GM19397 (cell line): ENCODE measurements at regions not wholly inside any gene's neighbourhood (a gene's known extent, or its start where the extent isn't known, plus 50 kb on each side); places are given as distances from the start of the nearest gene placed in this dataset.
"Not testable (repeated sequence)": the region's sequence is repeated elsewhere in the genome, so short reads cannot be mapped to it uniquely, and the experiment has no call there.

Source experiments
- ATAC-seq: cut with Tn5 transposase; IDR thresholded peaks from one replicate; pipeline ENCODE4 v1.9.1; 2021; ENCODE audit warnings: mild to moderate bottlenecking, moderate library complexity; ENCODE audit not compliant: unreplicated experiment

DNA sequence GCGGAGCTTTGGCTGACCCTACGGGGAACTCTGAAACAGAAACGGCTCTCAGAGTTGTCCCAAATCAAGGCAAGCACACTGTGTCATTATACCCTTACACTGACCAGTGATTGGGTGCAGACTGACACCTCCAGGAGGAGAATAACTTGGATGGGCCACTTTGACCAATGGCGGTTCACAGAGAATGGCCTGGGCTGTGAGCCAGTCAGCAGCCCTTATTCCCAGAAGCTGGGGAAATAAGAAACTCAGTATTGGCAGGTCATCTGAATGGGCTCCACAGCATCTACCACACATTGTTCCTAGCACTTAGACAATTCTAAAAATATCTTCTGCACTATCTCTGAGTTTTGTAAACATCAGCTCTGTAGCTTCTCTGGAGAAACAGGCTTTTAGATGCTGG is 265.2 kb downstream of the ADGRL2 start:
- ATAC-seq = no peak

DNA sequence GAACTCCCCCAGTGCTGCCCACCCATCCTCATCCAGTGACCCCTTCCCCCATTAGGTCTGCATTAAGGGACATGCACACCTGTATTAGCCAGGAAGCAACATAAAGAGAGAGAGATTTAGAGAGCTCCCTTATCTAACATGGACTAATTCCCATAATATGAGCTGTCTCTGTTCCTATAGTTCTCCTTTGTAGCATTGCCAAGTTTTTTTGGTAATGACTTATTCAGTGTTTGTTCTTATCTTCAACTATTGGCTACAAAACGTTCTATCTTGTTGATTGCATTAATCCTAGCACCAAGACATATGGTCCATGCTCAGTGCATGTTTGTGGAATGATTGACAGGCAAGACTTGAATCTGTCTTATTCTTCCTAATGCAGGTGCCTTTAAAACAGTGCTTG is 264.0 kb downstream of the ADGRL2 start:
- no peak for ATAC-seq

DNA sequence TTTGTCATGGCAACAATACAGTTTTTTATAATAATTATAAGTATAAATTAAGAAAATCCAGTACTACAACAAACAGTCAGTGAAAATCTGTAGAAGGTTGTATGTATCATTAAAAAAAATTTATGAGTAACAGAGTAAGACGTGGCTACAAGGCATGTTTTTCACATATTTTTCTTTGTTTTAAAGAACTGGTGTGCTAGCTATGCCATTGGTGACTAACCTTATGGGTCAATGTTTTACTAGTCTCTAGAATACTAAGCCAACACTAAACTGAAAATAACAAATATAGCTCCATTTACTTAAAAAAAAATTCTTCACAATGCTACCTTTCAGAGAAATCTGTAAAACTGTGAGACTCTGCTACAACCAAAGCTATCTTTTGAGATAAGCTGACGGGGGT is 261.5 kb downstream of the ADGRL2 start:
- no peak for ATAC-seq

DNA sequence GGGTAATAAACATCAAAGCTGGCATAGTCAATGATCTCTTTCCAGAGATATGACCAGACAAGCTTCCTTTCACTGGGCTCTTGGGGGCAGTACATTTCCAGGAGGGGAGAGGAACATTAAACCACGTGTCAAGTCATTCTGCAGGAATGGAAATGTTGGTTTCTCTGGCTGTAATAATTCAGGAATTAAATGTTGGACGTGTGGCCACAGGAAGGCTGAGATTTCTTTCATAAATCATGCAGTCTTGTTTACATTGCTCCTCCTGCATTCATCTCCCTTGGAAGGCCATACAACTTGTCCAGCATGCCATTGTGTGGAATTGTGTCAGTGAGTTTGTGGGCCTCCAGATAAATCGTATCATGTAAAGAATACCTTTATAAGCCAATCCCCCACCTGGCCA is 259.2 kb downstream of the ADGRL2 start:
- ATAC-seq = no peak

DNA sequence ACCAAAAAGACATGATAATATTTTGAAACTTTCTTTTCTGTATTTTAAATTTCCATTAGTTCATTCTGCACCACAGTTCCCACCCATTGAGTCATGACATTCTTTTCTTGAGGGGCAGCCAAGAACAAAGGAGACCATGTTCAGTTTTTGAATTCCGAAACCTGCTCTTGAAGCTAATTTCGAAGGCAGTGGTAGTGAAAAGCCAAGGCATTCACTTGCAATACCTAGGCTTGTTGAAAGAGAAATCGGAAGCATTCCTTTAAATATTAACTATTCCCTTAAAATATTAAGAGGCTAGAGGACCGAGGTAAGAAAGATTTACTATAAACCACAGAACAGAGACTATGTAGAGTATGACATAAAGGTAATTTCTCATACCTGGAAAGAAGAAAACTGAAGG is 256.3 kb downstream of the ADGRL2 start:
- no peak for ATAC-seq

DNA sequence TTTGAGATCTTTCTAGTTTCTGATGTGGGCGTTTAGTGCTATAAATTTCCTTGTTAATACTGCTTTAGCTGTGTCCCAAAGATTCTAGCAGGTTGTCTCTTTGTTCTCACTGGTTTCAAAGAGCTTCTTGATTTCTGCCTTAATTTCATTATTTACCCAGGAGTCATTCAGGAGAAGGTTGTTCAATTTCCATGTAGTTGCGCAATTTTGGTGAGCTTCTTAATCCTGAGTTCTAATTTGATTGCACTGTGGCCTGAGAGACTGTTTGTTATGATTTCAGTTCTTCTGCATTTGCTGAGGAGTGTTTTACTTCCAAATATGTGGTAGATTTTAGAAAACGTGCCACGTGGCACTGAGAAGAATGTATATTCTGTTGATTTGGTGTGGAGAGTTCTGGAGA is 254.6 kb downstream of the ADGRL2 start:
- ATAC-seq = not testable (repeated sequence)

DNA sequence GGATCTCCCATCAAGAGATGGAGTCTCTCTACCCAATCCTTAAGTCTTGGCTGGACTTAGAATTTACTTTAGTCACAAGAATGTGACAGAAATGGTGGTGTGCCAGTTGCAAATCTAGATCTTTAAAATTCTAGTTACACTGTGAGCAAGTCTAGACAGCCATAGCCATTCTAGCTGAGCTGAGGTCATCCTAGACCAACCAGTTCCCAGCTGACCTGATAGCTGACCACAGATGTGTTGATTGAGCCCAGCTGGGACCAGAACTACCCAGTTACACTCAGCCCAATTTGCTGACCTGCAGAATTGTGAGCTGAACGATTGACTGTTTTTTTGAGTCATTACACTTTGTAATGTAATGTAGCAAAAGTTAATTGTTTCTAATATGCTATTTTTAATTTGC is 251.8 kb downstream of the ADGRL2 start:
- ATAC-seq = no peak

DNA sequence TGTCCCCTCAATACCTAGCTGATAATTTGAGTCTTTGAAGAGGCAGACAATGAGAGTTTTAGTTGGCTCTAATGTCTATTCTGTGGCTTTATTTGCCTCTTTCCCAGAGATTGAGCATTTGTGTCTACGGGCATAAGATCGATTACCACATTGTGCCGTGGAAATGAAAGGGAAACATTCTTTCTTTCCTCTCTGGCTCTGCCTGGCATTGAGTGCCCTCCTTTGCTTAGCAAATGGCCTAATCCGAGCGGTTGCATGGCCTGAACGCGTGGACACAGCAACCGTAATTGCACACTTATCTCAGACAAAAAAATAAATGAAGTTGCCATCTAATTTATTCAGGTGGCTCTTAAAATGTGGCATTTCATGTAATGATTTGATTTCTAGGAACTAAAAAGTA is 247.9 kb downstream of the ADGRL2 start:
- no peak for ATAC-seq

DNA sequence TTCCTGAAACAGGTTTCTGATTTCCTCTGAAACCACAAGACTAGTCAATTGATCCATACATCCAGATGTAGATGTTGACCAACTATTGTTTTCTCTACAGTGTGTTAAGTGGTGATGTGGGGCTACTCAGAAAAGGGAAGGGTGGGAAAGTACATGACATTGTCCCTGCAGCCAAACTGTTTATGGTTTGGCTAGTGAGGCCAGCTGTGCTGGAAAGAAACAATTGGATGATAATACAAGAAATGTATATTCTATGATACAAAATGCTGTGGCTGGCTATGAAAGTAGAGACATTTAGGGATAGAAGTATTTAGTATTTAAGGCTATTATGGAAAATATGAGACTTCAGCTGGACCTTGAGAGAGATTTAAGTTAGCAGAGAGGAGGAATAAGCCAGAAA is 244.5 kb downstream of the ADGRL2 start:
- no peak for ATAC-seq

DNA sequence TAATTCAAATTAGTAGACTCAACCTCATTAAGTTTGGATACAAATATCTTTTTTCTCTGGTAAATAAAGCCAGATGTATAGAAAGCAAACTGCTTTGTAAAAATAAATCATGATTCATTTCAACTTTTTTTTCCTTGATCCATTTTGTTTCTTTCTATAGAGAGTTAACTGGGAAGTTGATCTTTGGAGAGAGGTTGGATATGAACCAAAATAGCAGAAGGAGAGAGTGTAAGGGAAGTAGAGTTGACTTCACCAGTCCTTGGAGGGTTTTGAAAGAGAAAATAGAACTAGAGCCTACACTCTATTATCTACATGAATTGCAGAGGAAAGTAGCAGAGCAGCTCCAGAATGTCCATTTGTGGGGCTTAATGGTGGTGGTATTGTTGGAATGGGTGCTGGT is 243.8 kb downstream of the ADGRL2 start:
- no peak for ATAC-seq

DNA sequence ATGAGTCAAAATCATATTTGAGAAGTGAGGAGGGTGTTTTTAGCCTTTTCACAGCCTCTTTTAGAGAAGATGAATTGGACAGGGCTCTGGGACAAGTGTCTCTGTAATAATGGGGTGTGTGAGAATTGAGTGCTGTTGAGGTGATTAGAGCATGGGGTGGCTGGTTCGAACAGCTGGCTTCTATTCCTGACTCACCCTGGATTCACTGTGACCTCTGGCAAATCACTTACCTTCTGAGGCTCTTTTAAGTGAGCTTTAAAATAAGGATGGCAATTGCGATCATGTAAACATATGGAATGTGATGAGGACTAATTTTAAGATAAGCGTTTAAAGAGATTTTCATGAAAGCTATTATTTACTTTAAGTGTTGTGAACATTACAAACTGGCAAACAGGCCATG is 243.4 kb downstream of the ADGRL2 start:
- no peak for ATAC-seq

DNA sequence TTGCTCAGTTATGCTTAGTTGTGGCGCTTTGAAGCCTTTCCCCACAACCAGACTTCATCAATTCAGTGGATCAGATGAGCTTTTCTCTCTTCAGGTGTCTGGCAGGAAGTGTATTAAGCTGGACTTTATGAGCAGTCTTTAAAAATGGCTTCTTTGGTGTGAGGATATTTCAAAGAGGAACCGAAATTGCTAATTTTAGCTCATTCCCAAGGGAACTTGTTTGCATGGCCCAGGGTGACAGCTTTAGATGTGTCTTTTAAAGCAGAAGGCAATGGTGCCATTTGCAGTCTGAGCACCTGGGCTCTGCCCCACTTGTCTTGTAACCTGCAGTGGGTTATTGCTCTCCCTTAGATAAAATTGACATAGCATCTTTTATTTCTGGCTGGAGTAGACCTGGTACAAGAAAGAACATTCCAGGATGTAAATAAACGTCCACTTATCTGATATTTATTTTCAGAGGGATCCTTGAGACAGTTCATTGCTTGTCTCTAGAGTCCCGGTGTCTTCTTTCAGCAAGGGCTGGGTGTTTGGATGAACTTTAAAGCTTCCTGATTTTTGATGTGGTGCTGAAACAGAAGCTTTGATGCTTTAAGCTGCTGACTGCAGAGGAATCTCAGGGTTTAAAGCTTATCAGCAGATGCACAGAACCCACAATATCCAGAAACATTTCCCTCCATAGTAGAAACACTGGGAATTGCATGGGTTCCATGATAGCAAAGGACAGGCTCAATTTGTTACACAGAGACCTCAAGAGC is 241.7 kb downstream of the ADGRL2 start:
- no peak for ATAC-seq
